22Rv1 (cell line): ENCODE measurements at regions not wholly inside any gene's neighbourhood (a gene's known extent, or its start where the extent isn't known, plus 50 kb on each side); places are given as distances from the start of the nearest gene placed in this dataset.

Experiments
- CTCF ChIP-seq: fragments of 450-650 bp; IDR thresholded peaks from 2 replicates; pipeline ENCODE4 v1.5.1; 2017; ENCODE audit warnings: mild to moderate bottlenecking
- ZFX ChIP-seq: fragments of 450-650 bp; IDR thresholded peaks from 2 replicates; pipeline ENCODE4 v1.6.1; 2017; ENCODE audit warnings: antibody characterized with exemption, borderline replicate concordance

DNA sequence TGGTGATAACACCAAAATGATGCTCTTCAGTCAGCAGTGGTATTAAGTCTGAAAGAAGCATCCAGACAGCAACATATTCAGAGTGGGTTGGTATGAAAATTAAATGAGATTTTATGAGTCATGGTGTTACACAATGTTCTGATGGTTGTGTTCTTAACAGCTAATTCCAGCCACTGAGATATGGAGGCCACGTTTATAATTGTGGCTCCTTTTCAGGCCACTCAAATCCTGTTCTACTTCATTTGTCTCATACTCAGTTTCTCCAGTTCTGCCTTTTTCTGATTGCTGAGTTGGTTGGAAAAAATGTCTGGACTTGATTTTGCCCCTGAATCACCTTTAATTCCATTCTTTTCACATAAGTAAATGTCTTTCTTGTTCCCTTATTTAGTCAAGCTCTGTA is 162.7 kb upstream of the COL3A1 start:
- TF ChIP-seq CTCF (no peak), ZFX (no peak)
